Activated T-helper 17 cell treated with anti-CD3 and anti-CD28 coated beads, Interleukin-2, amount 50 U/mL, for 72 hours (primary cell): ENCODE measurements at regions not wholly inside any gene's neighbourhood (a gene's known extent, or its start where the extent isn't known, plus 50 kb on each side); places are given as distances from the start of the nearest gene placed in this dataset.

Experiments
- ATAC-seq: fragments of 150-1000 bp; cut with Tn5 transposase; replicated peaks from 2 replicates; pipeline ENCODE4 v1.10.0; 2021; ENCODE audit warnings: mild to moderate bottlenecking, moderate library complexity
- H3K27ac Mint-ChIP-seq: one replicate; pipeline ENCODE4 v1.8.0; 2022; ENCODE audit warnings: mixed read lengths
- H3K27me3 Mint-ChIP-seq: one replicate; pipeline ENCODE4 v1.8.0; 2022; ENCODE audit warnings: mixed read lengths
- H3K36me3 Mint-ChIP-seq: one replicate; pipeline ENCODE4 v1.8.0; 2022; ENCODE audit warnings: low read depth, mild to moderate bottlenecking, mixed read lengths
- H3K4me1 Mint-ChIP-seq: one replicate; pipeline ENCODE4 v1.8.0; 2022; ENCODE audit warnings: mixed read lengths
- H3K4me3 Mint-ChIP-seq: one replicate; pipeline ENCODE4 v1.8.0; 2022; ENCODE audit warnings: mild to moderate bottlenecking, mixed read lengths
- H3K9me3 Mint-ChIP-seq: one replicate; pipeline ENCODE4 v1.8.0; 2022; ENCODE audit warnings: mixed read lengths

GRCh38 chr6:135109761-135110160 is 55.1 kb upstream of the HBS1L start:
- ATAC-seq: no peak

GRCh38 chr6:135108692-135109091 is 54.1 kb upstream of the HBS1L start:
- Mint-ChIP-seq H3K4me1 (peaks cover 20% of the 10 kb centered on the region), H3K9me3 (no peaks in the 10 kb centered on the region), H3K36me3 (peaks cover 7% of the 10 kb centered on the region), H3K27me3 (peaks cover 3% of the 10 kb centered on the region), H3K4me3 (no peak overlapping the region), H3K27ac (no peak overlapping the region)
- no peak for ATAC-seq

More at GRCh38 chr6:135109761-135110160, 55.1 kb upstream of the HBS1L start:
- peaks cover 7% of the 10 kb centered on the region for H3K36me3 Mint-ChIP-seq
- H3K27me3 Mint-ChIP-seq: peaks cover 3% of the 10 kb centered on the region
- no peak overlapping the region for H3K4me3 Mint-ChIP-seq
- peaks cover 18% of the 10 kb centered on the region for H3K4me1 Mint-ChIP-seq
- H3K9me3 Mint-ChIP-seq: no peaks in the 10 kb centered on the region
- no peak overlapping the region for H3K27ac Mint-ChIP-seq

GRCh38 chr6:135106611-135107010 is 52.0 kb upstream of the HBS1L start:
- Mint-ChIP-seq H3K4me1 (peaks cover 16% of the 10 kb centered on the region), H3K4me3 (no peak overlapping the region), H3K27ac (no peak overlapping the region), H3K9me3 (no peaks in the 10 kb centered on the region), H3K36me3 (no peaks in the 10 kb centered on the region), H3K27me3 (no peaks in the 10 kb centered on the region)
- ATAC-seq: no peak

- Mint-ChIP-seq H3K27ac (no peak overlapping the region), H3K27me3 (no peaks in the 10 kb centered on the region), H3K4me3 (no peak overlapping the region), H3K4me1 (peaks cover 16% of the 10 kb centered on the region), H3K36me3 (no peaks in the 10 kb centered on the region), H3K9me3 (no peaks in the 10 kb centered on the region)
- no peak for ATAC-seq
Observed at GRCh38 chr6:135105710-135106109, 51.1 kb upstream of the HBS1L start.

- Mint-ChIP-seq H3K4me3 (no peak overlapping the region), H3K9me3 (no peaks in the 10 kb centered on the region), H3K4me1 (peaks cover 16% of the 10 kb centered on the region), H3K36me3 (no peaks in the 10 kb centered on the region), H3K27me3 (no peaks in the 10 kb centered on the region), H3K27ac (no peak overlapping the region)
- ATAC-seq: no peak
Observed at GRCh38 chr6:135105299-135105698, 50.7 kb upstream of the HBS1L start.
